Esophagus muscularis mucosa (tissue), 4 donors: ENCODE measurements at regions not wholly inside any gene's neighbourhood (a gene's known extent, or its start where the extent isn't known, plus 50 kb on each side); places are given as distances from the start of the nearest gene placed in this dataset.

Experiments
- CTCF ChIP-seq, 3 experiments: fragments of 200-600 bp in 2 of 3; fragments of 450-650 bp in 1 of 3; sonication (generic) in 2 of 3; IDR thresholded peaks; one replicate each; pipeline ENCODE4 v1.5.1; 2017 to 2019; ENCODE audit warnings: antibody characterized with exemption in 3 of 3, mild to moderate bottlenecking in 2 of 3, moderate library complexity in 1 of 3
- EP300 ChIP-seq: sonication (generic); formaldehyde crosslinking; IDR thresholded peaks from one replicate; pipeline ENCODE4 v1.6.1; 2017; ENCODE audit warnings: antibody characterized with exemption
- POLR2A ChIP-seq: fragments of 450-650 bp; IDR thresholded peaks from one replicate; pipeline ENCODE4 v1.6.1; 2017; ENCODE audit warnings: antibody characterized with exemption, moderate library complexity, mild to moderate bottlenecking, low read depth
- POLR2AphosphoS5 ChIP-seq, 2 donors: sonication (generic); formaldehyde crosslinking; IDR thresholded peaks; one replicate each; pipeline ENCODE4 v1.6.1; 2017; ENCODE audit warnings: antibody characterized with exemption in 2 of 2

DNA sequence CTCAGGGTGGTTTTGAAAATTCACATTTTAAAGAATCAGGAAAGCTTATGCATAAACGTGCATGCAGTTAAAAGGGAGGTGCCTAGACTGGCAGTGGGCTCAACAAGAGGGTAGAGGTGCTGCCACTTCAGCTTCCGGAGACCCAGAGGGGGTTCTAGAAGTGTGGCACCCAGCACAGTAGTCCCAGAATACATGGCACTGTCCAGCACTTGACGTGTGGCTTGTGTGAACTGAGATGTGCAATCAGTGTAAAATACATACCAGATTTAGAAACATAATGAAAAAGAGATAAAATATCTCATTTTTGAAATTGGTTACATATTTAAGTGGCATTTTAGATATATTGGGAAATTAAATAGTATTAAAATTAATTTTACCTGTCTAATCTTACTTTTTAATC is 89.3 kb downstream of the RIN2 start:
- no peak for TF ChIP-seq CTCF (IDR thresholded peaks at IDR 0.05)
- no peak for TF ChIP-seq POLR2A
- no peak for TF ChIP-seq POLR2AphosphoS5 (IDR thresholded peaks at IDR 0.05)
- no peak for TF ChIP-seq EP300
